Endothelial cell of umbilical vein (primary cell): ENCODE measurements at regions not wholly inside any gene's neighbourhood (a gene's known extent, or its start where the extent isn't known, plus 50 kb on each side); places are given as distances from the start of the nearest gene placed in this dataset.

Source experiments
- EZH2 ChIP-seq: IDR thresholded peaks from 2 replicates; pipeline ENCODE4 v1.6.1; 2012; ENCODE audit warnings: borderline replicate concordance, low read depth, mild to moderate bottlenecking, moderate library complexity, low read length, inconsistent platforms; ENCODE audit not compliant: severe bottlenecking
- MAX ChIP-seq: IDR thresholded peaks from 2 replicates; pipeline ENCODE4 v1.6.1; 2011; ENCODE audit not compliant: insufficient read depth, insufficient read length
- POLR2AphosphoS5 ChIP-seq: IDR thresholded peaks from 2 replicates; pipeline ENCODE4 v1.6.1; 2012; ENCODE audit warnings: low read depth, mild to moderate bottlenecking, control low read depth, low read length, moderate library complexity; ENCODE audit not compliant: insufficient read depth
- TF ChIP-seq, protein P1 (sequence below), 2 donors: IDR thresholded peaks; 1 replicate in 1 of 2; 2 replicates in 1 of 2; pipeline ENCODE4 v1.5.1; 2011; ENCODE audit warnings: low read length in 2 of 2, mild to moderate bottlenecking in 2 of 2, moderate library complexity in 2 of 2, control low read depth in 1 of 2, inconsistent platforms in 1 of 2, low read depth in 1 of 2; ENCODE audit not compliant: insufficient read depth in 1 of 2; ENCODE audit errors: extremely low read depth in 1 of 2

- TF ChIP-seq EZH2 = no peak
- TF ChIP-seq POLR2AphosphoS5 = no peak
- TF ChIP-seq, protein P1, sequence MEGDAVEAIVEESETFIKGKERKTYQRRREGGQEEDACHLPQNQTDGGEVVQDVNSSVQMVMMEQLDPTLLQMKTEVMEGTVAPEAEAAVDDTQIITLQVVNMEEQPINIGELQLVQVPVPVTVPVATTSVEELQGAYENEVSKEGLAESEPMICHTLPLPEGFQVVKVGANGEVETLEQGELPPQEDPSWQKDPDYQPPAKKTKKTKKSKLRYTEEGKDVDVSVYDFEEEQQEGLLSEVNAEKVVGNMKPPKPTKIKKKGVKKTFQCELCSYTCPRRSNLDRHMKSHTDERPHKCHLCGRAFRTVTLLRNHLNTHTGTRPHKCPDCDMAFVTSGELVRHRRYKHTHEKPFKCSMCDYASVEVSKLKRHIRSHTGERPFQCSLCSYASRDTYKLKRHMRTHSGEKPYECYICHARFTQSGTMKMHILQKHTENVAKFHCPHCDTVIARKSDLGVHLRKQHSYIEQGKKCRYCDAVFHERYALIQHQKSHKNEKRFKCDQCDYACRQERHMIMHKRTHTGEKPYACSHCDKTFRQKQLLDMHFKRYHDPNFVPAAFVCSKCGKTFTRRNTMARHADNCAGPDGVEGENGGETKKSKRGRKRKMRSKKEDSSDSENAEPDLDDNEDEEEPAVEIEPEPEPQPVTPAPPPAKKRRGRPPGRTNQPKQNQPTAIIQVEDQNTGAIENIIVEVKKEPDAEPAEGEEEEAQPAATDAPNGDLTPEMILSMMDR (IDR thresholded peaks at IDR 0.05; ENCODE audit: extremely low read depth in 1 of 2, insufficient read depth in 1 of 2, low read depth in 1 of 2, low read length in 2 of 2) = no peak
- TF ChIP-seq MAX = no peak
Measured at GRCh38 chr5:175336781-175337180, 107.2 kb downstream of the DRD1 start.
